HTR-8/SVneo (cell line): ENCODE measurements at regions not wholly inside any gene's neighbourhood (a gene's known extent, or its start where the extent isn't known, plus 50 kb on each side); places are given as distances from the start of the nearest gene placed in this dataset.

ENCODE experiments used
- DNase-seq: peaks from one replicate; pipeline ENCODE4 v3.0.0; 2011; ENCODE audit warnings: low spot score, mixed read lengths; ENCODE audit not compliant: insufficient read length
- FAIRE-seq: peaks from 2 replicates; lab custom pipeline; 2011; peaks lifted over from hg19 to GRCh38; lab: Jason Lieb, UNC

DNA sequence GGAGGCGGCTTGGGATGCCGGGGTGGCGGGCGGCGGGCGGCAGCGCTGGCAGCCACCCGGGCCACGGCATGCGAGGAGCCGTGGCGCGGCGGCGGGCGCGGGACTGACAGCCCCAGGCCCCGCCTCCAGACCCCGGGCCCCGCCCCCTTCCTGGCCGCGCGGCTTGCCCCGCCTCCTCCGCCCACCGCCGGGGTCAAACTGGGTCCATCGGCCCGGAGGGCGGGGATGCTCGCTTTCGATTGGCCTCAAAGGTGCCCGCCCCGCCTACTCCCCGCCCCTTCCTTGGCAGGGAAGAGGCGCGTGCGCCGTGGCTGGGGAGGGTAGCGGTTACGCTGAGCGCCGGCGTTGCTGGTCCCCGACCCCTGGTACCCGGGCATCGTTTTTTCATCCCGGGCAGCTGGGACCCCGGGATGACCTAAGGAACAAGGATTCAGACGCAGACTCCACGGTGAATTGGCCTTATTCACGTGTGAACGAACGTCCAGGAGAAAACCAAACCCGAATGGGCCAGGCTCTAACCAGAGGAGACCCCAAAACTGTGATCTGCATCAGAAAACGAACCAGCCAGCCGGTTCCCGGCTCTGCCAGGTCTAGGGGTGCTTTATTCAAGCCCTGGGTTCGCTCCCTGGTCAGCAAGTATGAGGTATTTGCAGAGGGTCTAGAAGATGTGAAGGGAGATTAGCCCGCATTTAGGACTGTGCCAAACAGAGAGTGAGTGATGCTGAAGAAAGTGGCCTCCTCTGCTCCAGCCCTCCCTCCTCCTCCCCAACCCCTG is 117.2 kb upstream of the GUCA2B start:
- DNase-seq = peak; percentile 91
- FAIRE-seq = peak; percentile 89

DNA sequence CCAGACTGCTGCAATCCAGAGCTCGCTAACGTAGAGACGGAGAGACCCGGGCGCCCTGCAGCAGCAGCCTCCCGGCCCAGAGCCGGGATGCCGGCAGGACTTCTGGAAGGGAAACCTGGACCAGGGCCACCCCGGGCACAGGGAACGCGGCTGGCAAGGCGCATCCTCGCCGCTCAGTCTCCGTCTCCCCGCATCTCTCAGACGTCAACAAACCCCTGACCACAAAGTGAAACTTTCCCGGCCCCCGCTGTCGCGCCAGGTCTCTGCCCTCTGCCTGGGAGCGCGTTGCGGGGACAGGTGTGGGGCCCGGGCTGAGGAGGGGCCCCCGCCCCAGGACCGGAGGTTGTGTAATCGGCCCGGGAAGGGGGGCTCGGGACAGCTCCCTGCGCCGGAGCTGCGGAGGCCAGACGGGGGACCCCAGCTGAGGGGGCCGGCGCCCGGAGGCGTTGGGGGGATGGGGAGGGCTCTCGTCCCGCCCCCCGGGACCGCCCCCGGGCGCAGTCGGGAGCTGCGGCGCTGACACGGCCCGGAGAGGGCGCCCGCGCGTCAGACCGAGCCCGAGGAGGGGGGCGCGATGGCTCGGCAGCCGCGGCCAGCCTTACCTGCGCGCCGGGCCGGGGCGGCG is 116.6 kb upstream of the HIVEP3 start:
- DNase-seq = peak; percentile 54
- FAIRE-seq = no peak

DNA sequence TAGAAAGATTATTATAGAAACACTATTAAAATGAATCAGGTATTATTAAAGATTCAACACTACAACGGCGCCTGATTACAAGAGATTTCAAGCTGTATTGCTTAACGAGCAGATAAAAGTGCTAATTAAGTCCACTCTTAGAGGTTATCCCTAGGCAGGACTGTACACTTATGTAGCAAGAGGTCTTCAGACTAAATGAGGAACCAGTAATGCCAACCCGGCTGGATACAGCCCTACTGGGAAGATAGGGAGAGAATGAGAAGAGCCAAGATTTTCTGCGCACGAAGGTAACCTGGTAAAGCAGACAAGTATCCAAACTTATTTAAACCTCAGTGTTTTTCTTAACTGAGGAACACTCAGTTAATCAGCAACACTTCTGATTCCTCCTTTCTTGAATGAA is 115.7 kb upstream of the HIVEP3 start:
- no peak for FAIRE-seq
- no peak for DNase-seq

DNA sequence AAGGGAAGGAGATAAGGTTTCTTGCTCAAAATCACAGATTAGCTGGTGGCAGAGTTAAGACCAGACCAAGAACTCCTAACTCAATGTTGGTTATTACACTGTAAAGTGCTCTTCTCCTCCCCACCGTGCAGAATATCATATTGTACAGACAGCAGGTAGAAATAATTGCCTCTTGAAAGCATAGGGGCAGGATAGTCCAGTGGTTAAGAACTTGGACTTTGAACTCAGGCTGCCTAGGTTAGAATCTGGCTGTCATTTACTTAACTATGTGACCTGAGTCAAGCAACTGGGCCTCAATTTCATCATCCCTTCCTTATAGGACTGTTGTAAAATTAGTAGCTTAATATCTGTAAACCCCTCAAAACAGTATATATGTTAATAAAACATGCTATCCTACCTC is 114.9 kb upstream of the HIVEP3 start:
- DNase-seq (no peak), FAIRE-seq (no peak)

DNA sequence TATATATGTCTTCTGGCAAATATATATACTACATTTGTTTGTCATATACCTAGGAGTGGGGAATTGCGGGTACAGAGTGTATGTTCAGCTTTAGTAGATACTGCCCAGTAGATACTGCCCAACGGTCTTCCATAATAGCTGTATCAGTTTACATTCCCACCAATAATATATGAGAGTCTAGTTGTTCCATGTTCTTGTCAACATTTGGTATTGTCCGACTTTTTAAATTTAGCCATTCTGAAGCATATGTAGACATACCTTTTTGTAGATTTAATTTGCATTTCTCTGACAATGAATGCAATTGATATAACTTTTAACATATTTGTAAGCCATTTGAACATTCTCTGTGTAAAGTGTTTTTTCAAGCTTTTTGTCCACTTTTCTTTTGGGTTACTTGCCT is 99.0 kb upstream of the HIVEP3 start:
- FAIRE-seq = no peak
- DNase-seq = no peak

DNA sequence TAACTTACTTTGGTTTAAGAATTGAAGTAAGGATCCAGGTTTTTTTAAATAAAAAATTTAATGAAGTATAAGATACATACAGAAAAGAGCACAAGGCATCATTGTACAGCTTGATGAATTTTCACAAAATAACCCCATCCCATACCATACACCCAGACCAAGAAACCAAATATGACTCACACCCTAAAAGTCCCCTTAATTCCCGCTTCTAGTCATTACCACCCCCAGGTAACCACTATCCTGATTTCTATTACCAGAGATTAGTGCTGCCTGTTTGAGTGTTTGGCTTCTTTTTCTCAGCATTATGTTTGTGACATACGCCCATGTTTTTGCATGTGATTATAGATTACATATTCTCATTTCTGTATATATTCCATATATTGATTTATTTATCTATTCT is 98.5 kb upstream of the HIVEP3 start:
- FAIRE-seq = no peak
- no peak for DNase-seq

DNA sequence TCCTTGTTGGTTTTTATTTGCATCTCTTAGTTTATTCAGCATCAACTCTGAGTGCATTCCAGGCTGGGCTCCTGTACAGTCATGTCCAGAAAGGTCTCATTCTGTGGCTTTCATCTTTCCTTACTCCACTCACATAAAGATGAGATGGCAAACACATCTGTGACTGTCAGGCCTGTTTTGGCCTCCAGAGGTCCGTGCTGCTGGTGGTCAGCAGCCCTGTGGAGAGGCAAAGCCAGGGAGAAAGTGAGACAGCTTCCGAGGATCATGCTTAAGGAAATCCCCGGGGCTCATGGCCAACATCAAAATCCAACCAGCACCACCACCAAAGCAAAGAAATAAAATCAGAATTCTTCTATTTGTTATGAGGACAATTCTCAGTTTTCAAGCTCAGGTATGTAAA is 96.1 kb upstream of the HIVEP3 start:
- no peak for FAIRE-seq
- DNase-seq = no peak

DNA sequence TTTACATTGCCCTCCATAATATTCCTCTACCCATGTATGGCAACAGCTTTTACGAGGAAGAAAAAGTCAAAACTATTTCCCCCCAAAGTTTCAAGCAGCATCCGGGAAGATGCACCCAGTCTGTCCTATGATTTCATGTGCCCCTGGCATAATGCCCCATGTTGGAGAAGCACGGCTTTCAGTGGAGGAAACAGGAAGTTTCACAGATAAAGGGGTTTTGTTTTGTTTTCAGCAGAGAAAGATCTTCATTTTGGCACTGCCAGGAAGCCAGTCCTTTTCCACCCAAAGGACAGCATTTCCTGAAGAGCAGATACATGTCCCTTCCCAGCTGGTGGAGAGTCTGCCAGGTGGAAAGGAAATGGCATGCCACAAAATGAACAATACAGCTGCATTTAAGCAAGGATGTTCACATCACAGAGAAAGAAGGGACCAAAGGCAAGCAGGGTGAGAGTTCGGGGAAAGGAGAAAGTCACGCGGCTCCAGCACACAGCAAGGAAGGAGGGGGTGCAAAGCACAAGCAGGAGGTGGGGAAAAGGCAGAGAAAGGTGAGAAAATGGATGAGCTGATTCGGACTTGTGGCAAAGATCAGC is 95.3 kb upstream of the HIVEP3 start:
- DNase-seq (no peak), FAIRE-seq (no peak)

DNA sequence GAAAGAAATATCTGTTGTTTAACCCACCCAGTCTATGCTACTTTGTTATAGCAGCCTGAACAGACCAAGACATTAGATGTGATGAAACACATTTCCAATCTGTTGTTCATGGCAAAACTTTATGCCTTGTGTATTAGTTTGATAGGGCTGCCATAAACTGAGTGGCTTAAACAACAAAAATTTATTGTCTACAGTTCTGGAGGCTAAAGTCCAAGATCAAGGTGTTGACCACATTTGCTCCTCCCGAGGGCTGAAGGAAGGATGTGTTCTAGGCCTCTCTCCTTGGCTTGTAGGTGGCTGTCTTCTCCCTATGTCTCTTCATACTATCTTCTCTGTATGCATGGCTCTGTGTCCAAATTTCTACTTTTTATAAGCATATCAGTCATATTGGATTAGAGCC is 94.1 kb upstream of the HIVEP3 start:
- DNase-seq (no peak), FAIRE-seq (no peak)

DNA sequence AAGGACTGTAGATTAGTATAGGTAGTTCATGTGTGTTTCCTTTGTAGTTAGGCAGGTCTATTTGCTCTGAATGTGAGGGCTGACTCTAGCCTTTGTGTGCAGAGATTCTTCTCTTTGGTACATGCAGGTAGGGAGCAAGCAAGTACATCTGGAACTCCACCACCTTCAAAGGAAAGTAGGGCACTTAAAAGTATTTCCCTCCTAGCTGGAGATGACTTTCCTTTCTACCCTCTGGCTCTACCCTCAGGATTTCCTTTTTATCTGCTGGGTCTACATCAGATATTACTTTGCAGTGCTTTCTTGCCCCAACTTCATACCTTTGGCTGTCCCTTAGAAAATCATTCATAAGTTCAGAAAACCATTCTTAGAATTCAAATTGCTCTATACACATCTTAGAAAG is 91.7 kb upstream of the HIVEP3 start:
- no peak for DNase-seq
- no peak for FAIRE-seq

DNA sequence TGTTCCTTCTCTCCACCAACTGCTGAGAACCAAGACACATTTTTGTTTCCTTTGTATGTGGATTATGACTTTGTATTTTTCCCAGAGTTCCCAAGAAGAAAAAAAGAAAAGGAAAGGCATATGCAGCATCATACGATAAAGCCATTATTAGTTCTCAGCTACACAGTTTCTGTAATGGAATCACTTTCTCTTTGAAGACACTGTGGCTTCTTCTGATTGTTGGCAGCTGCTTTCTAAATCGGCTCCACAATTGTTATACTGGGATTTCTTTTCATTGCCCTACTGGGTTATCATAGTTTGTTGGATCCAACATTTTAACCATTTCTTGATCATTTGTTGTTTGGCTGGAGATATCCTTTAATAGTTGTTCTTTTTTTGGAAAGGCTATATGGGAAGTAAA is 89.5 kb upstream of the HIVEP3 start:
- FAIRE-seq (no peak), DNase-seq (no peak)

DNA sequence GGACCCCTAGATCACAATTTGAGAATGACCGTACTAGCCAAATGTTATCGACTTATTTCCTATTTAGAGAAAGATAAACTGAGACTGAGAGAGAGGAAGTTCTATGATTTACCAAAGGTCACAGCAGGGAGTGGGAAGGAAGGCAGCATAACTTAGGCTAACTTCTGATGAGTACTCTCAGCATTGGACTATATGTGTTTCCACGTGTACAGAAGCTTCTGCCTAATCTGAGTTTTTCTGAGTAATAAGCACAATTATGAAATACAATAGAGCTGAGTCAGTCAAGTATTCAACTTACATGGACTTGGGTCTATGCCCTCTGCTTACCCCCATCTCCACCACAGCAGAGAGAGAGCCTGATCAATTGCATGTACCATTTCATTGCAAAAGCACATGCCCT is 88.1 kb upstream of the HIVEP3 start:
- FAIRE-seq = no peak
- DNase-seq = no peak

DNA sequence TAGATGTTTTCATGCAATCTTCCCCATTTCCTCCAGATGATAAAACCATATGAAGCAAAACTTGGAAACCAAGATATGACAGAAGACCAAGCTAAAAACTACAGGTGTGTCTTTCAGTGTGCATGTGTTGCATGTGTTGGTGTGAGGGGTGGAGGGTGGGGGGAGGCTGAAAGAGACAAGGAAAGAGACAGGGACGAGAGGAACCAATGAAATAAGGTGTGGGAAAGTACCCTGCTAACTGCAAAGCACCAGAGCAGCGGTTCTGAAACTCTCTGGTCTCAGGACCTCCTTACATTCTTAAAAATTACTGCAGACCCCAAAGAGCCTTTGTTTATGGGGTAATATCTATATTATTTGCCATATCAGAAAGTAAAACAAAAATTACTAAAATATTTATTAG is 87.4 kb upstream of the HIVEP3 start:
- FAIRE-seq = no peak
- no peak for DNase-seq

DNA sequence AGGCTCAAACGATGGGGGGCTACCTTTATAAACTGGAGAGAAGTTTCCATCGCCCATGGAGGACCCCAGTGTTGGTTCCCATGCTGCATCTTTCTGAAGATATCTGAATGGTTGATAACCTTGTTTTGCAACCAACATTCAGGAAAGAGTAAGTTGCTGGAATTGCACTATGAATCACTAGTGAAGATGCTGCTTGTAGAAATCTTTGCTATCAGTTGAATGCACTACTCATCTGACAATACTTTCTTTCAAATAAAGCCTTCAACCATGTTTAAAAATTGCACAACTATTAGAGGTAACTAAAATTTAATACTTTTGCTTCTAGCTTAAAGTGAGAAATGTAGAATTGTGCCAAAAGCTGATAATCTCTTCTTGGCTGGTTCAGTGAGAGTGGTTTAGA is 86.8 kb upstream of the HIVEP3 start:
- FAIRE-seq = no peak
- no peak for DNase-seq

DNA sequence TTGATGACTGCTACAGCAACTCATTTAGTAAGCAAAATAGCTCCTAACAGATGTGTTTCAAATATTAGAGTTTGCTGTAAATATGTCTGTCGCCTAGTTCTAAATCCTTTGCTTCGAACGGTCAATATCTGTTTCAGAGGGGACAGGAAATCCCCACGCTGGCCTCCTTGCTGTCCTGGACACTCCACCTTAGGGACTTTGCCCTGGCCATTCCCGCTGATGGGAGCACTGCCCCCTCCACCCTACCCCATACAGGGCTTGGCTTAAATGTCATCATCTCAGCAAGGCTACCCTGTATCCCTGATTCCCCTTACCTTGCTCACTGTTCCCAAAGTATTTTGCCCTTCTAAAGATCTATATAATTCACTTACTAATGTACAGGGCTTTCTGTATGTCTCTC is 86.1 kb upstream of the HIVEP3 start:
- no peak for FAIRE-seq
- DNase-seq = no peak

DNA sequence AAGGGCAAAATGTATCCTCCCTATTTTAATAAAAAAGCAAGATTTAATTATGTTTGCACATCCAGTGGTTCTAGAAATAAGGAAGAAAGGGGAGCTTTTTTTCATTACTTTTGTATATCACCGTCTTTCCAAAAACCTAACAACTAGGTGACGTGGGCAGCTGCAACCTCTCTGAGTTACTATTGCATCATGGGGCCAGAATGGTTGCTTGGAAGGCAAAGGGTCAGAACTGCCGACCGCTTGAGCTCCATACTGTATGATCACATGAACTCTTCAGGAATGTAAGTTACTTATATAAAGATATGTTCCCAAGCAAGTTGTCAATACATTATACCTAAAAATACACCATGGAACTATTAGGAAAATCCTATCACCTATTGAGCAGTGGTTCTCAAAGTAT is 85.6 kb upstream of the HIVEP3 start:
- FAIRE-seq = no peak
- no peak for DNase-seq

DNA sequence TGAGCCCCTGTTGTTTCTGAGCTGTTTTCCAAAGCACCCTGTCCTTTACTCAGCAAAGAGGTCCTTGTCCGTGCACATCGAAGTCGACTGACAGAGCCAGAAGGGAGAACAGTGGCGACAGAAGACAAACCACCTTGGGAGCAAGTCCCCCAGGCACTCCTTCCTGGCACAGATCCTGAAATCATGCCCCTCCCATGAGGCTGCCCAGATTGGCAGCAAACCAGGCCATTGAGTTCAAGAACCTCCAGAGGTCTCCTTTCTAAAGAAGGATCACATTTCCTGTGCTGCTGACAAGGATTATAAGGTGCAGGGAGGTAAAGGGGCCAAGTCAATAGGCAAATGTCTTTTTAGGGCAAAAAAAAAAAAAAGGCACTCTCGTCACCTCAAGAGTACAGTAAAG is 84.7 kb upstream of the HIVEP3 start:
- DNase-seq = peak; percentile 5
- no peak for FAIRE-seq

DNA sequence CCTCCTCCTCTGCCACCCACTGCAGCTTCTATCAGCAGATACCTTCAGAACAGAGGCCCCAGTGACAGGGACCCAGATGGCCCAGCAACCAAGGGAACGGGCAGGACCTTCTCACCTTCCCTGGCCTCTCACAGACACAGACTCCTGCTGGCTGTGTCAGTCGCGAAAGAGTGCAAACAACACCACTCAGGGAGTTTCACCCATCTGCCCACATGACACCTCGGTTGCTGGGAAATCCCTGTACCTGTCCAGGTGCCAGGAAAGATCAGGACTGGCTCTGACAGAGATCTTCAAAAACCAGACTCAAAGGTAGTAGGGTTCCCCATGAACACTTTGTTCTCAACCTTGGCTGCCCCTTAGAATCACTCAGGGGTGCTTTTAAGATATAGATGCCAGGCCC is 83.5 kb upstream of the HIVEP3 start:
- DNase-seq = no peak
- no peak for FAIRE-seq

DNA sequence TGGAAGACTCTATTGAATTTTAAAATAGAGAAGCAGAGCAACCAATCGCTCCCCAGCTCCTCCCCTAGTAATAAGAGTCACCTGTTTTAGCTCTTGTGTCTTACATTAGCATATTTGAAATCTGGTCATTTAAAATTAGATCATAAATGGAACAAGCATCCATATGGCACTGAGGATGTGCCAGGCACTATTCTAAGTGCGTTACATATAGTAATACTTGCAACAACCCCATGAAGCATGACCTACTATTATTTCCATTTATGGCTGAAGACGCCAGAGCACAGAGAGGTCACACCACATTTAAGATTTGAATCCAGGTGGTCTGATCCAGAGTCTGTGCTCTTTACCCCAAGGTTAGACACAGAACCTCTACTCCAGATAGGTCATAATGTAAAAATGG is 82.0 kb upstream of the HIVEP3 start:
- FAIRE-seq (no peak), DNase-seq (no peak)

DNA sequence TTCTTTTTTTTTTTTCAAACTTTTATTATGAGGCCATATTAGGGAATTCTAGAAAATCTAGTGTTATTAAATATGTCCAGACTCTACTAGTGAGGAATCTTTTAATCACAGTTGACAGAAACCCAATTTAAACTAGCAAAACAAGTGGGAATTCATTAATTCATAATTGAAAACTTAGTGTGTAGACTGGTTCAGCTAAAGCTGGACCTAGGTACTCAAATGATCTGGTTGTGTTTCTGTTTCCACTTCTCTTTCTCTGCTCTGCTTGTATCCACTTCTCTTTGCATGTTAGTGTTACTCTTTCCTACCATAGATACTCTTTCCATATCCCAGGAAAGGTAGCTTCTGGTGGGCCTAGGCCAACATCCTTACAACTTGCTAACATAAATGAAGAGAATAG is 81.2 kb upstream of the HIVEP3 start:
- DNase-seq = no peak
- no peak for FAIRE-seq

DNA sequence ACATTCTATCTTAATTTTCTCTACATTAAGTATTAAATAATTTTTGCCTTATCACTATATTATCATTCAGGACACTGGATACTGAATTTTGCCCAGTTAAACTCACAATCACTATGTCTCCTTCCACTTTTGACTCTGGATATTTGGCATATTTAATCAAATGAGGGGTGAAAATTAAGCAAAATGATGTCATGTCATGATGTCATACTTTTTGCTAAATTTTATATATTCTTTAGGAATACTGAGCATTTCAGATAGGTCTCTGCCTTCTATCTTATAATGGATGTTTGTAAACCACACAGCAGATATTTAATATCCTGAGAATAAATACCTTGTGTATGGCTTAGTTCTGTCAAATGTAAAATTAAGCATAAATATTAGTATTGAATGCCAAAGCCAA is 79.5 kb upstream of the HIVEP3 start:
- FAIRE-seq (no peak), DNase-seq (no peak)

DNA sequence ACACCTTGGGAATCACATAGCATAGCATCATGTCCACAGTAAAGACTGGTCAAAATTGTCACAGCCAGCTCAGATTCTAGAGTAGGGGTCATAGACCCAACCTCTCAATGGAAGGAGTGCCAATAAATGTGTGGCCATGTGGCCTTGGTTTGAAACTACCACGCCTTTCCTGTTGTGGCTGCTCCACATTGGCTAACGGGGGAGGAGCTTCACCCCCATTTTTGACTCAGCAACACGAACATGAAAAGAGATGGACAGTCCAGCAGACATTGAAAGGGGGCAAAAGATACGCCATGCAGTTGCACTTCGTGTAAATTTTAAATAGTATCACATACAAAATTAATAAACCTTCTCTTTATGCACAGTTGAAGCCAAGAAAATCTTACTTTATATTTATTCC is 78.4 kb upstream of the HIVEP3 start:
- DNase-seq = no peak
- no peak for FAIRE-seq
